Ascending aorta (tissue), 2 donors: ENCODE measurements at regions not wholly inside any gene's neighbourhood (a gene's known extent, or its start where the extent isn't known, plus 50 kb on each side); places are given as distances from the start of the nearest gene placed in this dataset.

Experiments used
- DNase-seq, 2 donors: peaks; one replicate each; pipeline ENCODE4 v3.0.0-alpha.2; 2019; ENCODE audit warnings: low spot score in 2 of 2
- H3K27ac ChIP-seq, 2 donors: fragments of 200-600 bp; sonication (generic); one replicate each; pipeline ENCODE4 v1.5.1; 2016 to 2017; ENCODE audit warnings: mild to moderate bottlenecking in 1 of 2
- H3K27me3 ChIP-seq: fragments of 200-600 bp; sonication (generic); one replicate; pipeline ENCODE4 v1.5.1; 2017
- H3K36me3 ChIP-seq, 2 donors: fragments of 200-600 bp; sonication (generic); one replicate each; pipeline ENCODE4 v1.5.1; 2016
- H3K4me1 ChIP-seq, 2 donors: fragments of 200-600 bp; sonication (generic); one replicate each; pipeline ENCODE4 v1.5.1; 2016 to 2017; ENCODE audit warnings: mild to moderate bottlenecking in 1 of 2
- H3K4me3 ChIP-seq, 2 donors: fragments of 200-600 bp; sonication (generic); one replicate each; pipeline ENCODE4 v1.5.1; 2016 to 2017; ENCODE audit warnings: mild to moderate bottlenecking in 1 of 2
- H3K9me3 ChIP-seq, 2 donors: fragments of 200-600 bp; sonication (generic); one replicate each; pipeline ENCODE4 v1.5.1; 2016
- intact Hi-C: fragments of 100-400 bp; cut with DNase I; formaldehyde crosslinking; loops from one replicate; pipeline ENCODE4 v1.15.1; 2023
- TF ChIP-seq, protein P1 (sequence below), 3 experiments: fragments of 200-600 bp in 2 of 3; fragments of 450-650 bp in 1 of 3; sonication (generic) in 2 of 3; IDR thresholded peaks; one replicate each; pipeline ENCODE4 v1.5.1; 2016 to 2019; ENCODE audit warnings: antibody characterized with exemption in 3 of 3, mild to moderate bottlenecking in 1 of 3, moderate library complexity in 1 of 3

DNA sequence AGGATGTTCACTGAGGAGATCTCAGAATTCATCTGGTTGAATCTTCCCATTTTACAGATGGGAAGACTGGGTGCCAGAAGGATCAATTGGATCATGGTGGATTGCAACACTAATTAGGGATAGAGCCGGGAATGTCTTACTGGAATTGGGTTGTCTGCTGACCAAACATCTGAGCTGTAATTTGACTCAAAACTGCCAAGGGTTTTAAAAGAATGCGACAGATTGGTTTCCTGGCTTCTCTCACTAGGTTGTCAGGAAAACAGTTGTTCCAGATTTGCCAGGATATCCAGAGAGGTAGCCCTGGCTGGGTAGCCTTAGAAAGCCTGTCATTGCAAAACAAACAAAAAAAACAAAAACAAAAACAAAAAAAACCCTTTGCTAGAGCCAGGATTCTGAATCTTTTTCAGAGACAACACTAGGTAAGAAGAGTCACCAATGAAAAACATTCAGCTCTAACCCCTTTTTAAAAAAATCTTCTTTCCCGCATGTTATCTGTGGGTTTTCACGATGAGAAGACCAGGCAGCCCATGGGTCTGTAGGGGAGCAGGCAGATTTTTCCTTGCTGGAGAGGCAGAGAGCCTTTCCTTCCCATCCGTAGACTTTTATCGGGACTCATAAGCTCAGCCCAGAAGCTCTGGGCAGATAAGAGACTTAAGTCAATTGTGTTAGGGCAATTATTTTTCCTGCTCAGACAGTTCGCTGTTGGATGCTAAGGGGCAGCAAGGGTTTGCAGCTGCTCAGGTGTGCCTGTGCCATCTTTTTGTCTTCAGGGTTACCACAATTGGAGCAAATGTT is 418.9 kb downstream of the PRDM2 start:
- intact Hi-C loops: no loop called here
- Histone ChIP-seq H3K36me3 (no peaks in the 10 kb centered on the region), H3K4me1 (no peaks in the 10 kb centered on the region), H3K9me3 (no peaks in the 10 kb centered on the region), H3K27me3 (no peaks in the 10 kb centered on the region), H3K27ac (no peak overlapping the region), H3K4me3 (no peak overlapping the region)
- no peak for DNase-seq
- TF ChIP-seq, protein P1, sequence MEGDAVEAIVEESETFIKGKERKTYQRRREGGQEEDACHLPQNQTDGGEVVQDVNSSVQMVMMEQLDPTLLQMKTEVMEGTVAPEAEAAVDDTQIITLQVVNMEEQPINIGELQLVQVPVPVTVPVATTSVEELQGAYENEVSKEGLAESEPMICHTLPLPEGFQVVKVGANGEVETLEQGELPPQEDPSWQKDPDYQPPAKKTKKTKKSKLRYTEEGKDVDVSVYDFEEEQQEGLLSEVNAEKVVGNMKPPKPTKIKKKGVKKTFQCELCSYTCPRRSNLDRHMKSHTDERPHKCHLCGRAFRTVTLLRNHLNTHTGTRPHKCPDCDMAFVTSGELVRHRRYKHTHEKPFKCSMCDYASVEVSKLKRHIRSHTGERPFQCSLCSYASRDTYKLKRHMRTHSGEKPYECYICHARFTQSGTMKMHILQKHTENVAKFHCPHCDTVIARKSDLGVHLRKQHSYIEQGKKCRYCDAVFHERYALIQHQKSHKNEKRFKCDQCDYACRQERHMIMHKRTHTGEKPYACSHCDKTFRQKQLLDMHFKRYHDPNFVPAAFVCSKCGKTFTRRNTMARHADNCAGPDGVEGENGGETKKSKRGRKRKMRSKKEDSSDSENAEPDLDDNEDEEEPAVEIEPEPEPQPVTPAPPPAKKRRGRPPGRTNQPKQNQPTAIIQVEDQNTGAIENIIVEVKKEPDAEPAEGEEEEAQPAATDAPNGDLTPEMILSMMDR (IDR thresholded peaks at IDR 0.05): no peak

DNA sequence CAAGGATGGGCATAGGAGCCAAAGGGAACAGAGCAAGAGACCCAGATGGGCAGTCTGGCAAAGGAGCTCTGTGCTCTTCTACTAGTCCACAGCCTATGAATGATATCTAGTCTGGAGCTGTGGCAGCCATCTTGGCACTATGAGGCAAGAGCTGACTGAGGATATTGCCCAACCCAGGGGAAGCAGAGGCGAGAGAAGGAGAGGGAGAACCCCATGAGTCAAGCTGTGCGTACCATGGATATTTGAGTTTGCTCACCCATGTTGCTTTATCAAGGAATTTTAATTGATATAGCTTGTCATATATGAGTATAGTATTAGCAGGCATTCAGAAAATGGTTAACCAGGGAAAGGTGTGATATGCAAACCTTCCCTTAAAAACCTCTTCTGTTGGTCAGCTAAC is 420.9 kb downstream of the PRDM2 start:
- no peaks in the 10 kb centered on the region for H3K27me3 ChIP-seq
- no peaks in the 10 kb centered on the region for H3K36me3 ChIP-seq
- no peak overlapping the region for H3K27ac ChIP-seq
- H3K9me3 ChIP-seq: no peaks in the 10 kb centered on the region
- H3K4me3 ChIP-seq: no peak overlapping the region
- TF ChIP-seq, protein P1 (IDR thresholded peaks at IDR 0.05): no peak
- intact Hi-C loops: no loop called here
- DNase-seq: no peak
- H3K4me1 ChIP-seq: no peaks in the 10 kb centered on the region

DNA sequence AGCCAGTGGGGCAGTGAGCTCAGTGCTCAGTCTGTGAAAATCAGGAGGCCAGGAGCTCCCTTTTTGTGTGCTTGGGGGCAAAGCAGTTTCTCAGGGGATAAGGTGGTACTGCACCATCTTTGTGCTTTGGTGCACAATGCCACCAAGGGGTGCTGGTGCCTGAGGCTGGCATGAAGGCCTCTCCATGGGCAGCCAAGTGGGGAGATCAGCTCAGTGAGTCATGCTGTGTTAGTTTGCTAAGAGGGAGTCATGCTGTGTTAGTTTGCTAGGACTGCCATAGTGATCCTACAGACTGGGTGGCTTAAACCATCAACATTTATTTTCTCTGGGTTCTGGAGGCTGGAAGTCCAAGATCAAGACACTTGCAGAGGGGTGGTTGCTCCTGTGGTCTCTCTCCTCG is 428.1 kb downstream of the PRDM2 start:
- no peaks in the 10 kb centered on the region for H3K27me3 ChIP-seq
- H3K9me3 ChIP-seq: no peaks in the 10 kb centered on the region
- intact Hi-C loops: no loop called here
- DNase-seq: no peak
- H3K4me1 ChIP-seq: no peaks in the 10 kb centered on the region
- no peaks in the 10 kb centered on the region for H3K36me3 ChIP-seq
- no peak overlapping the region for H3K27ac ChIP-seq
- H3K4me3 ChIP-seq: no peak overlapping the region
- TF ChIP-seq, protein P1 (IDR thresholded peaks at IDR 0.05): no peak

DNA sequence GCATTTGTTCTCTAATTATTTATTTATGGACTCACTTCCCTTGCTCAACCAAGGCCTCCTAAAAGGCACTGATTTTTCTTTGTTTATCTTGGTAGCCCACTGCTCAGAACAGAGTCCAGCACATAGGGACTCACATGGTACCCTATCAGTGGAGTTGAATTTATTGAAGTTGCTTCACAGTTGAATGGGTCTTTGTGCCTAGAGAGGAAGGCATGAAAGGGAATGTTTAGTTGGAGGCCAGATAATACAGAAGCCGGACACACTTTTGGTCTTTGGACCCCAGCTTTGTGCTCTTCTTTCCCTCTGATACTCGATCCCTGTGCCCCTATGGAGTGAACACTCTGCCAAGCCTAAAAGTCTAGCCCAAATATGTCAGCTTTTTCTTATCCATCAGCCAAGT is 429.0 kb downstream of the PRDM2 start:
- no peaks in the 10 kb centered on the region for H3K36me3 ChIP-seq
- DNase-seq: no peak
- H3K27ac ChIP-seq: no peak overlapping the region
- H3K4me3 ChIP-seq: no peak overlapping the region
- H3K9me3 ChIP-seq: no peaks in the 10 kb centered on the region
- H3K4me1 ChIP-seq: no peaks in the 10 kb centered on the region
- TF ChIP-seq, protein P1 (IDR thresholded peaks at IDR 0.05): no peak
- no peaks in the 10 kb centered on the region for H3K27me3 ChIP-seq
- intact Hi-C loops: no loop called here

DNA sequence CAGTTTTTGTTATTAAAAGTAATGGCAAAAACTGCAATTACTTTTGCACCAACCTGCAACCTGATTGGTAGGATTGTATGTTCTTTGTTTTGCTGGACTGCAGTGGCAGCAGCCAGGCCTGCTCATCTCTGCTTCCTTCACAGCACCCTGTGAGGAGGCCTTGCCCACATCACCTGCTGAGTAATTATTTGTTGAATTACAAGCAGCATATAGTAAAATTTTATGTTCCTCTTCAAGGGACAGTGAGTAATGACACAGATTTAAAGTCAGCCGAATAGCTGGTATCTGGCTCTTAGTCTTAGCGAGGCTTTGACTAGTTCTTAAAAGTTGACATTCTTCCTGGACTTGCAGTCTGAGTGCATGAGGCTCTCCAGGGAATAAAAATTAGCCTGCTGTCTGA is 435.1 kb downstream of the PRDM2 start:
- peaks cover 0 to 3% of the 10 kb centered on the region in 2 donors for H3K4me1 ChIP-seq
- no peaks in the 10 kb centered on the region for H3K27me3 ChIP-seq
- DNase-seq: no peak
- TF ChIP-seq, protein P1 (IDR thresholded peaks at IDR 0.05): no peak
- H3K27ac ChIP-seq: no peak overlapping the region
- intact Hi-C loops: no loop called here
- H3K9me3 ChIP-seq: no peaks in the 10 kb centered on the region
- no peaks in the 10 kb centered on the region for H3K36me3 ChIP-seq
- no peak overlapping the region for H3K4me3 ChIP-seq
